ENCODE measurements at regions not wholly inside any gene's neighbourhood (a gene's known extent, or its start where the extent isn't known, plus 50 kb on each side); places are given as distances from the start of the nearest gene placed in this dataset.

- peak; percentile 7 for DNase-seq (ENCODE audit: low spot score)
- H3K4me2 ChIP-seq: no peak overlapping the region
- no peak overlapping the region for H2AFZ ChIP-seq
- no peaks in the 10 kb centered on the region for H3K27me3 Mint-ChIP-seq (ENCODE audit: insufficient read depth, low read depth, poor library complexity)
- H3F3A ChIP-seq (replicated peaks; ENCODE audit: low read depth): no peaks in the 10 kb centered on the region
- no peaks in the 10 kb centered on the region for H3K9me2 ChIP-seq (ENCODE audit: insufficient read depth)
- H3K4me3 Mint-ChIP-seq: no peak overlapping the region
- no peaks in the 10 kb centered on the region; the same call in 1 of the 2 replicates for H3K36me3 ChIP-seq (ENCODE audit: insufficient read depth)
- no peak overlapping the region for H3K27ac ChIP-seq (ENCODE audit: low read depth)
- no peaks in the 10 kb centered on the region for H4K20me1 ChIP-seq (replicated peaks; ENCODE audit: insufficient read depth)
- TF ChIP-seq JUNB (IDR thresholded peaks at IDR 0.05; ENCODE audit: unreplicated experiment): no peak
- no peaks in the 10 kb centered on the region for H3K4me1 Mint-ChIP-seq
- H3K27me3 ChIP-seq (ENCODE audit: insufficient read depth): no peaks in the 10 kb centered on the region
- peaks cover 37% of the 10 kb centered on the region for H3K36me3 Mint-ChIP-seq (ENCODE audit: low read depth)
- H3K4me1 ChIP-seq (ENCODE audit: insufficient read depth): no peaks in the 10 kb centered on the region
- H3K4me3 ChIP-seq: no peak overlapping the region
- H3K9me3 Mint-ChIP-seq: peaks cover 97% of the 10 kb centered on the region
- no peak for ATAC-seq
- no peak overlapping the region for H3K27ac Mint-ChIP-seq
- no peaks in the 10 kb centered on the region for H3K79me2 ChIP-seq (replicated peaks; ENCODE audit: insufficient read depth)
Observed at GRCh38 chr12:126033751-126034150, 968.5 kb downstream of the AACS start.

DNA sequence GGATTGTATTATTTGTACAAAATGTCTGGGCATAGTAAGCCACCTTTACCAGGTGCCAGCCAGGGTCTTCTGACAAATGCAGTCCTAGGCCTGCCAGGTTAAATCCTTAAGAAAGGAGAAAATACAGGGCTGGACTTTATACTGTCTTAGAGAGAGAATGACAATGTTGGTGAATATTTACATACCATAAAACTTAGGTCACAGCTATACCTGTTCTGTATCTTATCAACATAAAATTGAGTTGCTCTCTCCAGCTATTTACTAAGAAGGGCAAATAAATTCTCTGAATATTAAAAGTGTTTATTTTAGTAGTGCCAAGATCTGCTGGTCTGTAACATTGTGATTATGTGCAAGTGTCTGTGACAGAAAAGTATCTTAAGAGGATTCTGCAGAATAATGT is 971.1 kb downstream of the AACS start:
- Histone ChIP-seq H3K4me1 (ENCODE audit: insufficient read depth) (no peaks in the 10 kb centered on the region), H3K9me2 (ENCODE audit: insufficient read depth) (no peaks in the 10 kb centered on the region), H3K27ac (ENCODE audit: low read depth) (no peak overlapping the region), H2AFZ (no peak overlapping the region), H3K79me2 (replicated peaks; ENCODE audit: insufficient read depth) (no peaks in the 10 kb centered on the region), H3K4me2 (no peak overlapping the region), H3K4me3 (no peak overlapping the region), H3K36me3 (ENCODE audit: insufficient read depth) (no peaks in the 10 kb centered on the region; the same call in 1 of the 2 replicates), H4K20me1 (replicated peaks; ENCODE audit: insufficient read depth) (no peaks in the 10 kb centered on the region), H3F3A (replicated peaks; ENCODE audit: low read depth) (no peaks in the 10 kb centered on the region), H3K27me3 (ENCODE audit: insufficient read depth) (no peaks in the 10 kb centered on the region)
- no peak for DNase-seq (ENCODE audit: low spot score)
- Mint-ChIP-seq H3K9me3 (peaks cover 98% of the 10 kb centered on the region), H3K4me3 (no peak overlapping the region), H3K4me1 (no peaks in the 10 kb centered on the region), H3K27ac (no peak overlapping the region), H3K36me3 (ENCODE audit: low read depth) (peaks cover 35% of the 10 kb centered on the region; the same call in 2 of the 3 replicates), H3K27me3 (ENCODE audit: insufficient read depth, low read depth, poor library complexity) (no peaks in the 10 kb centered on the region)
- ATAC-seq: no peak
- TF ChIP-seq, protein P1, sequence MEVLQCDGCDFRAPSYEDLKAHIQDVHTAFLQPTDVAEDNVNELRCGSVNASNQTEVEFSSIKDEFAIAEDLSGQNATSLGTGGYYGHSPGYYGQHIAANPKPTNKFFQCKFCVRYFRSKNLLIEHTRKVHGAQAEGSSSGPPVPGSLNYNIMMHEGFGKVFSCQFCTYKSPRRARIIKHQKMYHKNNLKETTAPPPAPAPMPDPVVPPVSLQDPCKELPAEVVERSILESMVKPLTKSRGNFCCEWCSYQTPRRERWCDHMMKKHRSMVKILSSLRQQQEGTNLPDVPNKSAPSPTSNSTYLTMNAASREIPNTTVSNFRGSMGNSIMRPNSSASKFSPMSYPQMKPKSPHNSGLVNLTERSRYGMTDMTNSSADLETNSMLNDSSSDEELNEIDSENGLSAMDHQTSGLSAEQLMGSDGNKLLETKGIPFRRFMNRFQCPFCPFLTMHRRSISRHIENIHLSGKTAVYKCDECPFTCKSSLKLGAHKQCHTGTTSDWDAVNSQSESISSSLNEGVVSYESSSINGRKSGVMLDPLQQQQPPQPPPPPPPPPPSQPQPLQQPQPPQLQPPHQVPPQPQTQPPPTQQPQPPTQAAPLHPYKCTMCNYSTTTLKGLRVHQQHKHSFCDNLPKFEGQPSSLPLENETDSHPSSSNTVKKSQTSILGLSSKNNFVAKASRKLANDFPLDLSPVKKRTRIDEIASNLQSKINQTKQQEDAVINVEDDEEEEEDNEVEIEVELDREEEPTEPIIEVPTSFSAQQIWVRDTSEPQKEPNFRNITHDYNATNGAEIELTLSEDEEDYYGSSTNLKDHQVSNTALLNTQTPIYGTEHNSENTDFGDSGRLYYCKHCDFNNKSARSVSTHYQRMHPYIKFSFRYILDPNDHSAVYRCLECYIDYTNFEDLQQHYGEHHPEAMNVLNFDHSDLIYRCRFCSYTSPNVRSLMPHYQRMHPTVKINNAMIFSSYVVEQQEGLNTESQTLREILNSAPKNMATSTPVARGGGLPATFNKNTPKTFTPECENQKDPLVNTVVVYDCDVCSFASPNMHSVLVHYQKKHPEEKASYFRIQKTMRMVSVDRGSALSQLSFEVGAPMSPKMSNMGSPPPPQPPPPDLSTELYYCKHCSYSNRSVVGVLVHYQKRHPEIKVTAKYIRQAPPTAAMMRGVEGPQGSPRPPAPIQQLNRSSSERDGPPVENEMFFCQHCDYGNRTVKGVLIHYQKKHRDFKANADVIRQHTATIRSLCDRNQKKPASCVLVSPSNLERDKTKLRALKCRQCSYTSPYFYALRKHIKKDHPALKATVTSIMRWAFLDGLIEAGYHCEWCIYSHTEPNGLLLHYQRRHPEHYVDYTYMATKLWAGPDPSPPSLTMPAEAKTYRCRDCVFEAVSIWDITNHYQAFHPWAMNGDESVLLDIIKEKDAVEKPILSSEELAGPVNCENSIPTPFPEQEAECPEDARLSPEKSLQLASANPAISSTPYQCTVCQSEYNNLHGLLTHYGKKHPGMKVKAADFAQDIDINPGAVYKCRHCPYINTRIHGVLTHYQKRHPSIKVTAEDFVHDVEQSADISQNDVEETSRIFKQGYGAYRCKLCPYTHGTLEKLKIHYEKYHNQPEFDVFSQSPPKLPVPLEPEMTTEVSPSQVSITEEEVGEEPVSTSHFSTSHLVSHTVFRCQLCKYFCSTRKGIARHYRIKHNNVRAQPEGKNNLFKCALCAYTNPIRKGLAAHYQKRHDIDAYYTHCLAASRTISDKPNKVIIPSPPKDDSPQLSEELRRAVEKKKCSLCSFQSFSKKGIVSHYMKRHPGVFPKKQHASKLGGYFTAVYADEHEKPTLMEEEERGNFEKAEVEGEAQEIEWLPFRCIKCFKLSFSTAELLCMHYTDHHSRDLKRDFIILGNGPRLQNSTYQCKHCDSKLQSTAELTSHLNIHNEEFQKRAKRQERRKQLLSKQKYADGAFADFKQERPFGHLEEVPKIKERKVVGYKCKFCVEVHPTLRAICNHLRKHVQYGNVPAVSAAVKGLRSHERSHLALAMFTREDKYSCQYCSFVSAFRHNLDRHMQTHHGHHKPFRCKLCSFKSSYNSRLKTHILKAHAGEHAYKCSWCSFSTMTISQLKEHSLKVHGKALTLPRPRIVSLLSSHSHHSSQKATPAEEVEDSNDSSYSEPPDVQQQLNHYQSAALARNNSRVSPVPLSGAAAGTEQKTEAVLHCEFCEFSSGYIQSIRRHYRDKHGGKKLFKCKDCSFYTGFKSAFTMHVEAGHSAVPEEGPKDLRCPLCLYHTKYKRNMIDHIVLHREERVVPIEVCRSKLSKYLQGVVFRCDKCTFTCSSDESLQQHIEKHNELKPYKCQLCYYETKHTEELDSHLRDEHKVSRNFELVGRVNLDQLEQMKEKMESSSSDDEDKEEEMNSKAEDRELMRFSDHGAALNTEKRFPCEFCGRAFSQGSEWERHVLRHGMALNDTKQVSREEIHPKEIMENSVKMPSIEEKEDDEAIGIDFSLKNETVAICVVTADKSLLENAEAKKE (CRISPR knock-in tag; IDR thresholded peaks at IDR 0.05): no peak
- TF ChIP-seq POLR2AphosphoS5 (IDR thresholded peaks at IDR 0.05; ENCODE audit: low read depth) (no peak), NANOG (IDR thresholded peaks at IDR 0.05; ENCODE audit: borderline replicate concordance) (no peak), CTCF (conservative IDR thresholded peaks at IDR 0.05; ENCODE audit: low read depth in 2 of 2) (no peak), ZNF331 (CRISPR knock-in tag; IDR thresholded peaks at IDR 0.05; ENCODE audit: low read depth) (no peak), JUNB (IDR thresholded peaks at IDR 0.05; ENCODE audit: unreplicated experiment) (no peak), EZH2 (IDR thresholded peaks at IDR 0.05; ENCODE audit: low read depth, unreplicated experiment) (no peak), STAT1 (IDR thresholded peaks at IDR 0.05; ENCODE audit: unreplicated experiment) (no peak), EZH2phosphoT487 (IDR thresholded peaks at IDR 0.05; ENCODE audit: unreplicated experiment) (no peak), CREB1 (CRISPR knock-in tag; IDR thresholded peaks at IDR 0.05; ENCODE audit: low read depth) (no peak)
- TF ChIP-seq, protein P2, sequence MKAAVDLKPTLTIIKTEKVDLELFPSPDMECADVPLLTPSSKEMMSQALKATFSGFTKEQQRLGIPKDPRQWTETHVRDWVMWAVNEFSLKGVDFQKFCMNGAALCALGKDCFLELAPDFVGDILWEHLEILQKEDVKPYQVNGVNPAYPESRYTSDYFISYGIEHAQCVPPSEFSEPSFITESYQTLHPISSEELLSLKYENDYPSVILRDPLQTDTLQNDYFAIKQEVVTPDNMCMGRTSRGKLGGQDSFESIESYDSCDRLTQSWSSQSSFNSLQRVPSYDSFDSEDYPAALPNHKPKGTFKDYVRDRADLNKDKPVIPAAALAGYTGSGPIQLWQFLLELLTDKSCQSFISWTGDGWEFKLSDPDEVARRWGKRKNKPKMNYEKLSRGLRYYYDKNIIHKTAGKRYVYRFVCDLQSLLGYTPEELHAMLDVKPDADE (IDR thresholded peaks at IDR 0.05): no peak
